ENCODE measurements at regions not wholly inside any gene's neighbourhood (a gene's known extent, or its start where the extent isn't known, plus 50 kb on each side); places are given as distances from the start of the nearest gene placed in this dataset.
"Not testable (repeated sequence)": the region's sequence is repeated elsewhere in the genome, so short reads cannot be mapped to it uniquely, and the experiment has no call there.

GRCh38 chr4:4663028-4663427 lies 121.2 kb upstream of the STX18 start:
- DNase-seq = no peak

GRCh38 chr4:4662230-4662629 lies 120.4 kb upstream of the STX18 start:
- DNase-seq = no peak

GRCh38 chr4:4659871-4660651 lies 118.2 kb upstream of the STX18 start:
- no peak for DNase-seq

DNA sequence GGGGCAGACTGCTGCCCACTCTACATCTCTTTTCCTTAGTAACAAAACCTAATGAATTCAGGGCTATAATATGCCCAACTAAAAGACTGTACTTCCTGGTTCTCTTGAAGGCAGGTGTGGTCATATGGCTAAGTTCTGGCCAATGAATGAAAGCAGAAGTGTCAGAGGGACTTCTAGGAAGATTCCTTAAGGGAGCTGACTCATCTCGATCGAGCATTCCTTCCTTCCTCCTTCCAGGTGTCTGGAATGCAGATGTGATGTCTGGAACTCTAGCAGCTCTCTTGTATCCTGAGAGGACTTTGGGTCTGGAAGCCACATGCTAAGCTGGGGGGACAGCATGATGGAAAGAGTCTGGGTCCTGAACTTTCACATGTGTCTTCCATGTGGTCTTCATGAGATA lies 116.2 kb upstream of the STX18 start:
- no peak for DNase-seq

- DNase-seq = no peak
These were observed 115.1 kb upstream of the STX18 start for GRCh38 chr4:4656977-4657376.

DNA sequence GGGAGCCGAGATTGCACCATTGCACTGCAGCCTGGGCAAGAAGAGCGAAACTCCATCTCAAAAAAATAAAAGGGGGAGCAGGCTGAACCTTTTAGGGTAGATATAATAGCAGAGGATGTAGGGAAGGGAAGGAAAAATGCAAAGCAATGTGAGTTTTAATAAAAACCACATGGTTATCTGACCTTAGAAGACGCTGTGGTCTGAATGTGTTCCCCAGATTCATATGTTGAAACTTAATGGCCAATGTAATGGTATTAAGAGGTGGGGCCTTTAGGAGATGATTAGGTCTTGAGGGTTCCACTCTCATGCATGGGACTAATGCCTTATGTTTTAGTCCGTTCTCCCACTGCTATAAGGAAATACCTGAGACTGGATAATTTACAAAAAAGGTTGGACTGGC lies 114.1 kb upstream of the STX18 start:
- DNase-seq = no peak

- no peak for DNase-seq
These were observed 113.2 kb upstream of the STX18 start for GRCh38 chr4:4655011-4655410.

- DNase-seq = peak; percentile 25
These were observed 110.2 kb upstream of the STX18 start for GRCh38 chr4:4651811-4652755.

- no peak for DNase-seq
These were observed 105.2 kb upstream of the STX18 start for GRCh38 chr4:4647041-4647440.

- DNase-seq = no peak
These were observed 103.9 kb upstream of the STX18 start for GRCh38 chr4:4645743-4646142.

GRCh38 chr4:4644277-4644676 lies 102.4 kb upstream of the STX18 start:
- not testable (repeated sequence) for DNase-seq

DNA sequence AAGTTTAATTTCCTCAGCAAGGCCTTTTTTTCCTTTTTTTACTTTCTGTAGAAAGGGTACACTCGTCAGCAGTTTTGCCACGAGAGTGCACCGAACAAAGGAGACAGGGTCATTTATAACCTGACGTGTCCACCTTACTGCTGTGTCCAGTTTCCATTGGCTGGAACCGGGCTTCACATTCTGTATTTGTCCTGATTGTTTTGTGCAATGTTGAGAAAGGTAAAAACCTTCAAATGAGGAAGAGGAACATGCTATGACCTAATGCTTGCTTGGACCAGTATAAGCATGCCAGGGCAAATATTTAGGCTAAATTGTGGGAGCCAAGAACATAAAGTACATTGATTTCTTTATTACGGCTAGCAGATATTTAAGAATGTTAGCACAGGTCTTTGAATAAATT lies 101.9 kb upstream of the STX18 start:
- not testable (repeated sequence) for DNase-seq

DNA sequence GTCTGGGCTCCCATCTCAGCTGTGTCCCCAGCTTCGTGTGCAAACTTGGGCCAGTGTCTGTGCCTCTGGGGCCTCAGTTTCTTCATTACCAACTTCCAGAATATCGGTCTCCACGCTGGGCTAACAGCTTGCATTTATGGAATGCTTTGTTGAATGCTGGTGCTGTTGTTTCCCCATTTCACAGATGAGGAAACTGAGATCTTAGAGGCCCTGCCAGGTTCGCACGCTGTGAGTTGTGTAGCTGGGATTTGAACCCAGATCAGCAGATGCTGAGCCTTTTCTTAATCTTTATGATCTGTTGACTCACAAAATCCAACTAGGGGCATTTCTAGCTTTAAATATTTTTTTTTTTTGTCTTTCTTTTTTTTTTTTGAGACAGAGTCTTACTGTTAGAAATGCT lies 101.5 kb upstream of the STX18 start:
- DNase-seq = no peak

GRCh38 chr4:4642496-4643000 lies 100.7 kb upstream of the STX18 start:
- DNase-seq = no peak

- peak; percentile 54 for DNase-seq
These were observed 100.0 kb upstream of the STX18 start for GRCh38 chr4:4641661-4642495.

DNA sequence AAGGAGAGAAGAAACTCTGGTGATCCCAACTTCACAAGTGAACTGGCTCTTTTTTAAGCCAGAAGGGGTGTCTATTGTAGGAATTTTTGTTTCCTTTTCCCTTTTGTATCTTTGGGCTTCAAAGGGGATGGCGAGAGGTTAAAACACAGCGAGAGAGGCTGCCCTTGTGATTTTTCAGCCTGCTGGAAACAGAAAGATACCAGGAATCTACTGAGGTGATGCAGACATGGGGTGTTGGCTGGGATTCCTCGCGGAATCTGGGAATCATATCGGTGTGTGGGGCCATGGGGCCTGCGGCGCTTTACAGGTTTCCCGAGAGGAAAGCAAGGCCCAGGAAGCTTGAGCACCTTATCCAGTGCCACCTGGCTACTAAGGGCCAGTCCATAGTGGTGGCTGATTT lies 99.4 kb upstream of the STX18 start:
- DNase-seq = no peak

- no peak for DNase-seq
These were observed 98.8 kb upstream of the STX18 start for GRCh38 chr4:4640692-4641091.

DNA sequence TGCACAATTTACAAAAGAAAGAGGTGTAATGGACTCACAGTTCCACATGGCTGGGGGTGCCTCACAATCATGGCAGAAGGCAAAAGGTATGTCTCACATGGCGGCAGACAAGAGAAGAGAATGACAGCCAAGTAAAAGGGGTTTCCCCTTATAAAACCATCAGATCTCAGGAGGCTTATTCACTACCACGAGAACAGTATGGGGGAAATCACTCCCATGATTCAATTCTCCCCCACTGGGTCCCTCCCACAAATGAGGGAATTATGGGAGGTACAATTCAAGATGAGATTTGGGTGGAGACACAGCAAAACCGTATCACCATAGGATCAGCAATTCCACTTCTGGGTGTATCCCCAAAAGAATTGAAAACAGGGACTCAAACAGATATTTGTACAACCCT lies 97.5 kb upstream of the STX18 start:
- DNase-seq = no peak

GRCh38 chr4:4637710-4638109 lies 95.9 kb upstream of the STX18 start:
- DNase-seq = no peak

DNA sequence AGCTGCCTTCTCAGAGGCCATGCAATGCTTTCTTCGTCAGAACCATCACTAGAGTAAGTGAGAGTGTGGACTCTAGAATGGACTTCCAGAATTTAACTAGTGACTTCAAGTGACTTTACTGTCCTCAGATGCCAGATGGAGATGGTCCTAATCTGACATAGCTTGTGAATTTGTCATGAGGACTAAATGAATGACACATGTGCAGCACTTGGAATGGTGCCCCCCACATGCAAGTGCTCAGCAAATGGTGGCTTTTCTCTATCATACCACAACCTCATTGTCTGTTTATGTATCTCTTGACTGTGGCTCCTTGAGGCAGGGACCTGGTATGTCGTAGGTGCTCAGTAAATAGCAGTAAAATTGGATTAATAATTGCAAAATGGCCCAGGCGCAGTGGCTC lies 91.6 kb upstream of the STX18 start:
- no peak for DNase-seq

DNA sequence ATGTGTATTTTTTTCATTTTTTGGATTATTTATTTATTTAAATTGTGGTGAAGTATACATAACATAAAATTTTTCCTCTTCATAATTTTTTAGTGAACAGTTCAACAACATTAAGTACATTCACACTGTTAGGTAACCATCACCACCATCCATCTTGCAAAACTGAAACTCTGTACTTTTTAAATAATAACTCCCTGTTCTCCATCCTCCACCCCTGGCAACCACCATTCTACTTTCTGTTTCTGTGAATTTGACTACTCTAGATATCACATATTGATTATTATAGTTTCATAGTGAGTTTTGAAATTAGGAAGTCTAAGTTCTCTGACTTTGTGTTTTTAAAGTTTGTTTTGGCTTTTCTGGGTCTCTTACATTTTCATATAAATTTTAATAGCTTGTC lies 89.3 kb upstream of the STX18 start:
- DNase-seq = no peak

GRCh38 chr4:4627906-4628305 lies 86.1 kb upstream of the STX18 start:
- no peak for DNase-seq

GRCh38 chr4:4627111-4627510 lies 85.3 kb upstream of the STX18 start:
- no peak for DNase-seq

Measured in NCI-H69 (cell line).